GM12874 (cell line): ENCODE measurements at regions not wholly inside any gene's neighbourhood (a gene's known extent, or its start where the extent isn't known, plus 50 kb on each side); places are given as distances from the start of the nearest gene placed in this dataset.

Experiments
- CTCF ChIP-seq: IDR thresholded peaks from 2 replicates; pipeline ENCODE4 v1.5.1; 2011; ENCODE audit warnings: low read depth, mild to moderate bottlenecking, control low read depth, low read length, moderate library complexity; ENCODE audit not compliant: insufficient read depth

GRCh38 chr10:131848741-131849590 lies 51.8 kb upstream of the PPP2R2D start:
- no peak for TF ChIP-seq CTCF

- TF ChIP-seq CTCF = no peak
Measured at GRCh38 chr10:131849591-131850382, 51.0 kb upstream of the PPP2R2D start.

GRCh38 chr10:131850383-131850870 lies 50.4 kb upstream of the PPP2R2D start:
- no peak for TF ChIP-seq CTCF
